Left lung (tissue), 4 donors: ENCODE measurements at regions not wholly inside any gene's neighbourhood (a gene's known extent, or its start where the extent isn't known, plus 50 kb on each side); places are given as distances from the start of the nearest gene placed in this dataset.
A peak's percentile ranks its signal among the peaks of the same experiment; 100 is the strongest.

Experiments used
- ATAC-seq: fragments of 200-7000 bp; cut with Tn5 transposase; one replicate; pipeline ENCODE4 v1.9.1; 2020; ENCODE audit warnings: moderate library complexity
- DNase-seq, 4 donors: peaks; one replicate each; pipeline ENCODE4 v3.0.0-alpha.2; 2013 to 2020
- H3K27ac ChIP-seq, 2 donors: fragments of 200-600 bp; sonication (generic) in 1 of 2; one replicate each; pipeline versions ENCODE4 v1.5.0 to v1.8.0; 2020 to 2021
- H3K27me3 ChIP-seq, 2 donors: fragments of 200-600 bp; sonication (generic) in 1 of 2; one replicate each; pipeline versions ENCODE4 v1.5.0 to v1.8.0; 2020 to 2021
- H3K36me3 ChIP-seq, 2 donors: fragments of 200-600 bp; sonication (generic) in 1 of 2; one replicate each; pipeline versions ENCODE4 v1.5.0 to v1.8.0; 2020 to 2021
- H3K4me1 ChIP-seq, 2 donors: fragments of 200-600 bp; one replicate each; pipeline ENCODE4 v1.8.0; 2021
- H3K4me3 ChIP-seq, 2 donors: fragments of 200-600 bp; sonication (generic) in 1 of 2; one replicate each; pipeline versions ENCODE4 v1.5.0 to v1.8.0; 2020 to 2021; ENCODE audit warnings: mild to moderate bottlenecking in 1 of 2
- H3K9me3 ChIP-seq, 2 donors: fragments of 200-600 bp; sonication (generic) in 1 of 2; one replicate each; pipeline versions ENCODE4 v1.5.0 to v1.8.0; 2020 to 2021
- intact Hi-C, 2 donors: fragments of 100-400 bp; cut with DNase I; formaldehyde crosslinking; loops; one replicate each; pipeline versions ENCODE4 v1.11.2 to v1.14.2; 2022
- TF ChIP-seq, protein P1 (sequence below), 2 donors: fragments of 200-600 bp; sonication (generic) in 1 of 2; IDR thresholded peaks; one replicate each; pipeline versions ENCODE4 v1.5.0 to v1.8.0; 2021; ENCODE audit warnings: antibody characterized with exemption in 2 of 2
- donor health status: DM: no; HTN: yes; CAD: no.
- donor health status: DM: no; HTN: no; CAD: no.

DNA sequence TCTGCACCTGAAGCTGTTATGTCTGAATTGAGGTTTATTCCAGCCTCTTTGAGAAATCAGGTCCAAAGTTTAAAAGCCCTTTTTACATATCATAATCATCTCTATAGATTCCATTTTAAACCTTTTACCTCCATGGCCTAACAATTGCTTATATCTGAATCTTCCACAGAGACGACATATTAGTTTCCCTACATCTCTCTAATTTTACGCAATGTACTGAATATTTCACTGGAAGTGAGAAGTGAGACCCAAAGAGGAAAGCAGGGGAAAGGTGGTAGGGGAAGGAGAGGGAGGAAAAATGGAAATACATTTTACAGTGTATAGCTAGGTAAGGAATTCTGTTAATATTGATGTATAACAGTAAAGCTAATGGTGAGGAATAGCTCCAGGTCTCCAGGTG lies 189.6 kb downstream of the MZT1 start:
- no peaks in the 10 kb centered on the region for H3K27me3 ChIP-seq
- no peak overlapping the region for H3K27ac ChIP-seq
- DNase-seq (no peak), ATAC-seq (no peak)
- H3K4me3 ChIP-seq: no peak overlapping the region
- intact Hi-C loops: no loop called here
- TF ChIP-seq, protein P1, sequence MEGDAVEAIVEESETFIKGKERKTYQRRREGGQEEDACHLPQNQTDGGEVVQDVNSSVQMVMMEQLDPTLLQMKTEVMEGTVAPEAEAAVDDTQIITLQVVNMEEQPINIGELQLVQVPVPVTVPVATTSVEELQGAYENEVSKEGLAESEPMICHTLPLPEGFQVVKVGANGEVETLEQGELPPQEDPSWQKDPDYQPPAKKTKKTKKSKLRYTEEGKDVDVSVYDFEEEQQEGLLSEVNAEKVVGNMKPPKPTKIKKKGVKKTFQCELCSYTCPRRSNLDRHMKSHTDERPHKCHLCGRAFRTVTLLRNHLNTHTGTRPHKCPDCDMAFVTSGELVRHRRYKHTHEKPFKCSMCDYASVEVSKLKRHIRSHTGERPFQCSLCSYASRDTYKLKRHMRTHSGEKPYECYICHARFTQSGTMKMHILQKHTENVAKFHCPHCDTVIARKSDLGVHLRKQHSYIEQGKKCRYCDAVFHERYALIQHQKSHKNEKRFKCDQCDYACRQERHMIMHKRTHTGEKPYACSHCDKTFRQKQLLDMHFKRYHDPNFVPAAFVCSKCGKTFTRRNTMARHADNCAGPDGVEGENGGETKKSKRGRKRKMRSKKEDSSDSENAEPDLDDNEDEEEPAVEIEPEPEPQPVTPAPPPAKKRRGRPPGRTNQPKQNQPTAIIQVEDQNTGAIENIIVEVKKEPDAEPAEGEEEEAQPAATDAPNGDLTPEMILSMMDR (IDR thresholded peaks at IDR 0.05): no peak
- H3K9me3 ChIP-seq: no peaks in the 10 kb centered on the region
- no peaks in the 10 kb centered on the region for H3K36me3 ChIP-seq
- H3K4me1 ChIP-seq: no peaks in the 10 kb centered on the region

DNA sequence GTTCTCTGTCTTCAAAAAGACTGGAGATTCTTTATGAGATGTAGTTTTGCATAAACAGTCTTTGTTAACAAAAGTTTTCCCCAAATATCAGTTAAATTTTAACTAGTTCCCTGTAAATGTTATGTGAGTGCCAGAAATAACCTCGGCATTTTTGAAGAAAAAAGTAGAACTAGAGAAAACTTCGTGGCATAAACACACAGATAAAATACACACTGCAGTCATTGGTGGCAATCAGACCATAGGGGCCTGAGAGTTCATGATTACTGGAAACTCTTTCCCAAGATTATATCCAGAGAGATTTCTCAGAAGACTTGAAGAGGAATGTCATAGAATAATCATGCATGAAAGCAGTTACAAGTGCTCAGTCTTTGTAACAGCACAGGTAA lies 190.0 kb downstream of the MZT1 start:
- H3K4me3 ChIP-seq: no peak overlapping the region
- no peak overlapping the region for H3K27ac ChIP-seq
- no peaks in the 10 kb centered on the region for H3K27me3 ChIP-seq
- TF ChIP-seq, protein P1 (IDR thresholded peaks at IDR 0.05): no peak
- H3K4me1 ChIP-seq: no peaks in the 10 kb centered on the region
- intact Hi-C loops: no loop called here
- ATAC-seq (peak; percentile 42), DNase-seq (peak in 1 of 4 donors; percentile 5)
- H3K36me3 ChIP-seq: no peaks in the 10 kb centered on the region
- no peaks in the 10 kb centered on the region for H3K9me3 ChIP-seq

DNA sequence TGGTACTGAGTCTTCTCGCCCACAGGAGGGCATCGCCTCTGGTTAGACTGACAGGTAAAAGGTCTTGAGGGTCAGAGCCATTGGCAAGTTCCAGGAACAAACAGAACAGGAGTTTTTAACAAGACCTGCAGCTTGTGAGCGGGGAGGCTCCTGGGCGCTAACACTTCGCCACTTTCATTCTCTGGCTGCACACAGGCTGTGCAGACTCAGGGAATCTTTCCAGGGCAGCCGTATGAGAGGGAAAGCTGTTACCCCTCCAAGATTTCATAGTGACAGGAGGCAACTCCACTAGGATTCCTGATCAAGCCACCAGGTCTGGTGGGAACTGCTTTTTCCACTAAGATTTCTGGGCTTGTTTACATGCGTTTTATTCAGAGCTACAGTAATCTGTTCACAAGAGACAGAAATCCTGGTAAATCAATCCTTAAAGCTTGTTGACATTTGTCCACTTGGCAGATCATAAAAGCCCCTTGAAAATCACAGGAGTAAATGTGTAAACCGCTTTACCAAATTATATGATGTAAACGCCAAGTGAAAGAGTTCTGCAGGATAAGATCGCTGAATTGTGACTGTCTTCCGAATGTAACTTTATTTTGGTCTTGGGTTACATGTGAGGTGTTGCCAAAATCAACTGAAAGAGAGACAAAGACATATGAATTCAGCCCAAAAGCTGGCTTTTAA lies 190.6 kb downstream of the MZT1 start:
- H3K4me1 ChIP-seq: no peaks in the 10 kb centered on the region
- peak; percentile 79 for ATAC-seq
- H3K4me3 ChIP-seq: no peak overlapping the region
- intact Hi-C loops: no loop called here
- H3K27me3 ChIP-seq: no peaks in the 10 kb centered on the region
- TF ChIP-seq, protein P1 (IDR thresholded peaks at IDR 0.05): no peak
- H3K27ac ChIP-seq: no peak overlapping the region
- H3K9me3 ChIP-seq: peaks cover 0 to 3% of the 10 kb centered on the region in 2 donors
- H3K36me3 ChIP-seq: no peaks in the 10 kb centered on the region
- peak in 1 of 4 donors; percentile 36 for DNase-seq

DNA sequence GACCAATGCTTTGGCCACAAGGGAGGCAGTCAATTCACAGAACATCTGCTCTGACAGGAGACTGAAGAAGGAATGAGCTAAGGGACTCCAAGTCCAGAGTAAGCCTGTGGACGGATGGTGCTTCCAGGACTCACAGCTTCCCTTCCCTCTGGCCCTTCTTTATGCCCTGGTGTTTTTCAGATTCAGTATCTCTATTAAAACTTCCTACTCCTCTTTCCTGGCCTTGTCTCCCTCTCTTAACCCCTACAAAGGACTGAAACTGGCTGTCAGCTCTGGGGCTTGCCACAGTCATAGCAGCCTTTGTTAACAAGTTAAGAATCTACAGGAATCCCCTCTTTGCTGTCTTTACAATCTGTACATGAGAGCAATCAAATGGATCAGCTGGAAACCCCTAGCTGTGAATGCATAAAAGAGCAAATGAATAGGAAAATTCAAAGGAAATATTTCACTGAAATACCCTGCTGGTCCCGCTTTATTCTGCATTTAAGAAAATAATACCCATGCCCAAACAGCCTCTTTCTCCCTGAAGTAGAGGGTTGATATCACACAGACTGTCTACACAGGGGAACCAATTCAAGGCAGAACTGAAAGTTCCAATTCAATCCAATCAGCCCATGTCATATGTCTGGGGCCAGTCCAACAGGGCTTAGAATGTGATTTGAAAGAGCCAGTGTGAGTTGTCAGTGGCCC lies 192.3 kb downstream of the MZT1 start:
- no peak overlapping the region for H3K27ac ChIP-seq
- H3K36me3 ChIP-seq: no peaks in the 10 kb centered on the region
- H3K9me3 ChIP-seq: peaks cover 0 to 3% of the 10 kb centered on the region in 2 donors
- TF ChIP-seq, protein P1 (IDR thresholded peaks at IDR 0.05): no peak
- no peaks in the 10 kb centered on the region for H3K27me3 ChIP-seq
- DNase-seq: no peak
- intact Hi-C loops: no loop called here
- no peaks in the 10 kb centered on the region for H3K4me1 ChIP-seq
- H3K4me3 ChIP-seq: no peak overlapping the region
- ATAC-seq: no peak

DNA sequence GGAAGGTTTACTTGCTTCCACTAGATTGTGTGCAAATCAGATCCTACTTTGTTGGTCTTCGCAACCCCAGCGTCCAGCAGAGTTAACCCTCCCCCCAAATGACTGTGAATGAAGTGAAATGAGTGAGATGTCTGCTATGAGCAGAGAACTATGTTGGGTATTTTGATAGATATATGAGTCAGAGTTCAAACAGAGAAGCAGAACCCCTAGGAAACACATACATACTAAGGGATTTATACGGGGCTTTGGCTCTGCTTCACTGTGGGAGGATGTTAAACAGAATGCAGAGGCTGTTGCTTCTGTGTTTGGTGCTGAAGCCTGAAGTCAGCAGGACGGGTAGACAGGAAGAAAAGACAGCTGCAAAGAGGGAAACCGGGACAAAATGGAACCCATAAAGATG lies 197.0 kb downstream of the MZT1 start:
- Histone ChIP-seq H3K27ac (no peak overlapping the region), H3K4me3 (no peak overlapping the region), H3K36me3 (no peaks in the 10 kb centered on the region), H3K27me3 (no peaks in the 10 kb centered on the region), H3K9me3 (peaks cover 0 to 3% of the 10 kb centered on the region in 2 donors), H3K4me1 (no peaks in the 10 kb centered on the region)
- no peak for ATAC-seq
- TF ChIP-seq, protein P1 (IDR thresholded peaks at IDR 0.05): no peak
- no peak for DNase-seq
- intact Hi-C loops: no loop called here
